ENCODE measurements at regions not wholly inside any gene's neighbourhood (a gene's known extent, or its start where the extent isn't known, plus 50 kb on each side); places are given as distances from the start of the nearest gene placed in this dataset.

- H3K27me3 Mint-ChIP-seq (ENCODE audit: low read depth), result peaks cover 6% of the 10 kb centered on the region
- no peaks in the 10 kb centered on the region for H4K20me1 ChIP-seq (ENCODE audit: control insufficient read depth, insufficient read depth, insufficient read length)
- H3K36me3 Mint-ChIP-seq (ENCODE audit: insufficient read depth in 1 of 3, low read depth in 3 of 3), result peaks cover 0 to 4% (median 2%) of the 10 kb centered on the region in 3 experiments; a peak in 3 of 7 replicates
Measured at GRCh38 chr11:131077340-131077739, 161.1 kb upstream of the SNX19 start.

More at GRCh38 chr11:131077340-131077739, 161.1 kb upstream of the SNX19 start:
- H3K4me3 Mint-ChIP-seq, result no peak overlapping the region
- Histone ChIP-seq H3K56ac (ENCODE audit: insufficient read length, low read depth, low read length) (no peak overlapping the region), H3K23ac (ENCODE audit: insufficient read length, low read depth, low read length) (no peak overlapping the region), H2BK120ac (ENCODE audit: low read depth, low read length, poor library complexity, severe bottlenecking) (no peak overlapping the region), H3K79me2 (ENCODE audit: insufficient read depth, low read length) (no peaks in the 10 kb centered on the region), H3K9ac (ENCODE audit: extremely low read depth, insufficient read length, low read length) (no peak overlapping the region), H4K91ac (ENCODE audit: insufficient read length, low read depth, low read length) (no peak overlapping the region), H3K18ac (ENCODE audit: insufficient read length, low read depth, low read length) (no peak overlapping the region), H2BK5ac (ENCODE audit: insufficient read length, low read length) (no peak overlapping the region), H3K9me3 (ENCODE audit: control insufficient read depth, low read depth, low read length) (no peaks in the 10 kb centered on the region), H3T11ph (ENCODE audit: low read length) (no peak overlapping the region), H2BK12ac (ENCODE audit: insufficient read length, low read depth, low read length) (no peak overlapping the region), H3K27me3 (ENCODE audit: insufficient read depth, low read length) (no peaks in the 10 kb centered on the region), H3K14ac (ENCODE audit: insufficient read depth, low read length) (no peak overlapping the region), H3K23me2 (ENCODE audit: insufficient read length, low read depth, low read length, poor library complexity, severe bottlenecking) (no peaks in the 10 kb centered on the region), H2AK5ac (ENCODE audit: insufficient read length, low read length) (no peak overlapping the region), H3K79me1 (ENCODE audit: insufficient read depth, low read depth, low read length, poor library complexity, severe bottlenecking) (no peaks in the 10 kb centered on the region), H3K4me1 (ENCODE audit: insufficient read depth, low read length) (no peaks in the 10 kb centered on the region), H2BK15ac (ENCODE audit: low read depth, low read length) (no peak overlapping the region), H2BK20ac (ENCODE audit: low read depth, low read length, poor library complexity, severe bottlenecking) (no peak overlapping the region), H3K4ac (ENCODE audit: low read depth, low read length) (no peak overlapping the region), H3K27ac (ENCODE audit: insufficient read length, low read depth, low read length) (no peak overlapping the region), H4K5ac (ENCODE audit: insufficient read length, low read depth, low read length) (no peak overlapping the region), H2AFZ (ENCODE audit: low read length) (no peak overlapping the region), H3K4me2 (ENCODE audit: insufficient read depth, insufficient read length, low read length) (no peak overlapping the region), H4K8ac (replicated peaks; ENCODE audit: insufficient read length, low read depth, low read length) (no peak overlapping the region)
- H3K4me1 Mint-ChIP-seq, result no peaks in the 10 kb centered on the region
- no peak for DNase-seq
- H3K9me3 Mint-ChIP-seq, result peaks cover 3 to 4% of the 10 kb centered on the region in 2 experiments; a peak in 1 of 5 replicates
- no peak overlapping the region for H3K27ac Mint-ChIP-seq
- no peak for TF ChIP-seq CTCF (conservative IDR thresholded peaks at IDR 0.05)

All from H9 (cell line).